Renal cortex interstitium (tissue), 11 donors: ENCODE measurements at regions not wholly inside any gene's neighbourhood (a gene's known extent, or its start where the extent isn't known, plus 50 kb on each side); places are given as distances from the start of the nearest gene placed in this dataset.
"Not testable (repeated sequence)": the region's sequence is repeated elsewhere in the genome, so short reads cannot be mapped to it uniquely, and the experiment has no call there.

Experiments
- DNase-seq, 11 donors: peaks; one replicate each; pipeline ENCODE4 v3.0.0-alpha.2; 2013; ENCODE audit warnings: low read depth in 9 of 11, low spot score in 4 of 11; ENCODE audit errors: extremely low read depth in 1 of 11

GRCh38 chr1:30101016-30101415 is 622.4 kb downstream of the MATN1 start:
- DNase-seq = no peak

GRCh38 chr1:30100524-30100862 is 622.9 kb downstream of the MATN1 start:
- no peak for DNase-seq

DNA sequence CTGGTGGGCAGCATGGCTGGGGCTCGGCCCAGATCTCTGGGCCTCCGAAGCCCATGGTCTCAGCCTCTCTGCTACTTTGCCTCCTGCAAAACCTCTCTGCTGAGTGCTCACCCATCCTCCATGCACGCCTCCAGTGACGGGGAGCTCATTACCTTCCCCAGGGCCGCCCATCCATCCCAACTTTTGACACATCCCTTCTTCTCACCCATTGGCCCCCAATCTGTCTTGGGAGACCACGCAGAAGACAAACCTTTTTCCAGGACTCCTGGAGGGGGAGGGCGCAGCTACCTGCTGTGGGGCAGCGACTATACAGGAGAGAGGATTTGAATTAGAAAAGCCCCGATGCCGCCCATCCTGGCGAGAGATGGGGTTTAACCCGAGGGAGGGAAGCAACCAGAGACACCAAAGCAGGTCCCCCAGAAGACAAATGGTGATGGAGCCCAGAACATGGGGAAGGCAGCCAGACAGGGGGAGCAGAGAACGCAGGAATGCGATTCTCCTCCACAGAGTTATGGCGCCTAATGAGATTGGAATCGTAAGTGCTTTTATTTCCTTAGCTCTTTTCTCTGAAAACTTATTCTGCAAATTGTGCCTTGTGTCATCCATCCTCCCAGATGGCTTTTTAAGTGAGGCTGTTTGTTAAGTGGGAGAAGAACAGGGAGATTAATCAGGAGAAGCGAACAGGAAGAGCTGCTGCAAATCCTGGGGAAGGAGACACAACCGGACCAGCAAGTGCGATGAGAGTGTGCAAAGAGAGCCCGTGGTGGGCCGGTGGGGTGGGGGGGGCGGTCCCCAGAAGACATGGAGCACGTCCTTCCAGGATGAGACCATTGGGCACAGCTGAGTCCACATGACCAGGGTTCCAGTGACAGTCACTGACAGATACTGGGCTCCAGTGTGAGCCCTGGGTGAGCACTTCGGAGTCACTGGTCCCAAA is 623.5 kb downstream of the MATN1 start:
- DNase-seq = no peak

DNA sequence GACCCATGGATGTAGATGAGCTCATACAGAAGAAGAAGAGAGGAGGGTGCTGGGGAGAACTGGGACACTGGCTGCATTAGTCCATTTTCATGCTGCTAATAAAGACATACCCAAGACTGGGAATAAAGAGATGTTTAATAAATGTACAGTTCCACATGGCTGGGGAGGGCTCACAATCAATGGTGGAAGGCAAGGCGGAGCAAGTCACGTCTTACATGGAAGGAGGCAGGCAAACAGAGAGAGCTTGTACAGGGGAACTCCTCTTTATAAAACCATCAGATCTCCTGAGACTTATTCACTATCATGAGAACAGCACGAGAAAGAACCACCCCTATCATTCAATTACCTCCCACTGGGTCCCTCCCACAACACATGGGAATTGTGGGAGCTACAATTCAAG is 625.5 kb downstream of the MATN1 start:
- not testable (repeated sequence) for DNase-seq

- DNase-seq = no peak
Measured at GRCh38 chr1:30095451-30096025, 627.8 kb downstream of the MATN1 start.

GRCh38 chr1:30095051-30095450 is 628.3 kb downstream of the MATN1 start:
- no peak for DNase-seq

DNA sequence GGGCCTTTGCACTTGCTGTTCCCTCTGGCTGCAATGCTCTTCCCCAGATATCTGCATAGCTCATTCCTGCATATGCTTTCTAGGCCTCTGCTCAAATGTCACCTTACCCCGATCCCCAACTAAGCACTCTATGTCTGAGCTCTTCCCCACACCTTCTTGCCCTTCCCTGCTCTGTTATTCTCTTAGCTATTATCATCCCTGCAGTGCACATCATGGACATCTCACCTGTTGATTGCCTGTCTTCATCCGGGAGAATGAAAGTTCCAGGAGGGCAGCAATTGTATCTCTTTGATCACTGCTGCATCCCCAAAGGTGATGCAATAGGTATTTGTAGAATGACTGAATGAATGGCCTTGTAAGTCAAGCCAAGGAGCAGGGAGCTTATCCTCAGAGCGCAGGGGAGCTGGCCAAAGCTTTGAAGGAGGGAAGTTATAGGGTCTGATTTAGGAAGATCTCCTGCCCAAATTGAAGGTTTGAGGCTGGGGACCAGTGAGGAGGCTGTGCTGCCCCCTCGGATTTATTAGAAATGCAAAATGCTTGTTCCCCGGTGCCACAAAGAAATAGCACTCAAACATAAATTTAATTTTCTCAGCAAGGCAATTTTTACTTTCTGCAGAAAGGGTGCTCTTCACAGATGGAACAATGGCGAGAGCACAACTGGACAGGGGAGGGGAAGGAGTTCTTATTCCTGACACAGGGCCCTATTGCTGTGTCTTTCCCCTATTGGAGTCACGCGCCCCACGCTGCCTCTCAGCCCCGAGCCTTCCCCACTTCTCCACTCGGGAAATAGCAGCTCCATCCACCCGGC is 631.1 kb downstream of the MATN1 start:
- no peak for DNase-seq

DNA sequence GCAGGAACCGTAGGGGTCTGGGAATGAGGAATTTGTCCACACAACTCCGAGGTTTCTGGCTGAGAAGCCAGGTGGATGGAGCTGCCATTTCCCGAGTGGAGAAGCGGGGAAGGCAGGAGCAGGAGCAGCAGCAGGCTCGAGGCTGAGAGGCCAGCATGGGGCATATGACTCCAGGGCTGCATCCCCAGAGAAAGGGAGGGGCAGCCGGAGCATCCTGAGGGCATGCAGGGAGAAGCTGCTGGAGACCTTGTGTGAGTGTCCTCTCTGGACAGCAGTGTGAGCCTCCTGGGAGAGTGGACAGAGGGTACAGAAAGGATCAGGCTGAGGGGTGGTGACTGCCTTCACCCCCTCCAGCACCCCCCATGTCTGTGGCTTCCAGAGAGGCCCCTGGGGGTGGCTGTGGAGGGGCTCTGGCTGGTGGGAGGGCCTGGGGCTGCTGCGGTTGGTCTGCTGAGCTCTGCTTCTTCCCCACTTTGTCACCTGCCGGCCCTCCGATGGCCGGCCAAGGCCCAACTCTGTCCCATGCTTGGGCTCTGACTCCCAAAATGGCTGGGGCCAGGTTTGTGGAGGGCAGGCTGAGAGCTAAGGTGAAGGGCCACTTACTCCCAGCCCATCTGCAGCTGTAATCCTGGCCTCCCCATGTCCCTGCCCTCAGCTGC is 633.1 kb downstream of the MATN1 start:
- no peak for DNase-seq

DNA sequence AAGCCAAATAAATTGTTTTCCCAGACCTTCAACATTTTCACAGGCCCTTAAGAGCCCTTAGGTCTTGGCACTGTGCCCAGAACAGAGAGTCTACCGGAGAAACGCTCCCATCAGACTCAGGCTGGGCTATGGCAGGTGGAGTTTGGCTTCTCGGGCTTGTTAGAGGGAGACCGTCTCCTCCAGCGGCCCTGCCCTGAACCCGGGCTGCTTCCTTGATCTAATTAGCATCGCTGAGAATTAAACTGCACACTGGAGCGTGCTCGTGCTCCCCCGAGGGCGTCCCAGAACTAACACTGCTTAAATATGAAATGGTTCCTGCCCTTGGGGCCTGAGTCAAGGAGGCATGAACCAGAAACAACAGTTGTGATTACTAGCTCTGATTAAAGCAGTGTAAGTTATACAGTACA is 634.4 kb downstream of the MATN1 start:
- peak in 5 of 11 donors; percentile 29 to 54 (median 43) for DNase-seq

- DNase-seq = no peak
Measured at GRCh38 chr1:30088594-30088993, 634.8 kb downstream of the MATN1 start.

GRCh38 chr1:30087465-30087864 is 635.9 kb downstream of the MATN1 start:
- no peak for DNase-seq

- peak in 8 of 11 donors; percentile 36 to 59 (median 50) for DNase-seq
Measured at GRCh38 chr1:30085811-30086770, 637.3 kb downstream of the MATN1 start.

GRCh38 chr1:30084909-30085571 is 638.3 kb downstream of the MATN1 start:
- no peak for DNase-seq

GRCh38 chr1:30083800-30084464 is 639.5 kb downstream of the MATN1 start:
- peak in 2 of 11 donors; percentile 13 to 28 for DNase-seq

DNA sequence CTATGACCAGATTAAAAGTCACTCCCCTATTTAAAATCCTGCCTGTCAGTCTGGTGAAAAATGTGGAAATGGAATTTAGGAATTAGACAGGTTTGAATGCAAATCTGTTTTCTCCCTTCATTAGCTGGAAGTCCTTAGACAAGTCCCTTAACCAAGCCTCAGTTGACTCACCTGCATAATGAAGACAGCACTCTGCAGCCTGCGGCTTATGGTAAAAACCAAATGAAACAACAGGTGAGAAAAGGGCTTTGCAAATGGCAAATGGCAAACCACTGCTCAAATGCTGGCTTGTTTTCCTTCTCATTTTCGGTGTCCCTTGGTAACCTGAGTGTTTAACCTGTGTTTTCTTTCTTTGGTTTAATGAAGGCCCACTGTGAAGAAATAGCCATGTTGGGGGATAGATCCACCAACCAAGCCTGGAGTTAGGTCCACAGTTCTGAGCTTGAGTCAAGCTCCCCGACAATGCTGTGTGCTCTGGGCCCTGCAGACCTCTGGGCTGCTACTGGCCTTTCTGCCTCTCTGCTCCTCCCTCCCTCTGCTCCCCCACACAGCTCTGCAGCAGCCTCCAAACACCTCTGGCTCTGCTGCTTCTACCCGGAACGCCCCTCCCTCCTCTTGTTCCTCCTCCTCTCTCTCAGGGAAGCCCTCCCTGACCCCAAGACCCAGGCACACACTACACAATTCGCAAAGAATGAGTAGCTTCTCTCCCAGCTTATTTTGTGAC is 641.8 kb downstream of the MATN1 start:
- DNase-seq = no peak

DNA sequence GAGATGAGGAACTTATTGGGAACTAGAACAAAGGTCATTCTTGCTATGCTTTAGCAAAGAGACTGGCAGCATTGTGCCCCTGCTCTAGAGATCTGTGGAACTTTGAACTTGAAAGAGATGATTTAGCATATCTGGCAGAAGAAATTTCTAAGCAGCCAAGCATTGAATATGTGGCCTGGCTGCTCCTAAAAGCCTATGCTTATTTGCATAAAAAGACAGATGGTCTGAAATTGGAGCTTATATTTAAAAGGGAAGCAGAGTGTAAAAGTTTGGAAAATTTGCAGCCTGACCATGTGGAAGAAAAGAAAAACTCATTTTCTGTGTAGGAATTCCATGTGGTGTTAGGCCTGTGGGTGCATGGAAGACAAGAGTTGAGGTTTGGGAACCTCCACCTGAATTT is 647.5 kb downstream of the MATN1 start:
- DNase-seq = not testable (repeated sequence)
